ENCODE measurements at regions not wholly inside any gene's neighbourhood (a gene's known extent, or its start where the extent isn't known, plus 50 kb on each side); places are given as distances from the start of the nearest gene placed in this dataset.

- no peak overlapping the region for H3K4me3 ChIP-seq (ENCODE audit: control insufficient read depth, low read depth, low read length)
- no peak for DNase-seq (ENCODE audit: low read depth)
- no peak for TF ChIP-seq CTCF (IDR thresholded peaks at IDR 0.05; ENCODE audit: control insufficient read depth, insufficient read depth, low read depth, low read length, missing control alignments)
Observed at GRCh38 chr17:52297230-52298010, 138.9 kb upstream of the CA10 start.

GRCh38 chr17:52294301-52294700, 135.8 kb upstream of the CA10 start:
- no peak for TF ChIP-seq CTCF (IDR thresholded peaks at IDR 0.05; ENCODE audit: control insufficient read depth, insufficient read depth, low read depth, low read length, missing control alignments)
- H3K4me3 ChIP-seq (ENCODE audit: control insufficient read depth, low read depth, low read length): no peak overlapping the region
- DNase-seq (ENCODE audit: low read depth): no peak

GRCh38 chr17:52287611-52288010, 129.1 kb upstream of the CA10 start:
- no peak for TF ChIP-seq CTCF (IDR thresholded peaks at IDR 0.05; ENCODE audit: control insufficient read depth, insufficient read depth, low read depth, low read length, missing control alignments)
- no peak overlapping the region for H3K4me3 ChIP-seq (ENCODE audit: control insufficient read depth, low read depth, low read length)
- no peak for DNase-seq (ENCODE audit: low read depth)

DNA sequence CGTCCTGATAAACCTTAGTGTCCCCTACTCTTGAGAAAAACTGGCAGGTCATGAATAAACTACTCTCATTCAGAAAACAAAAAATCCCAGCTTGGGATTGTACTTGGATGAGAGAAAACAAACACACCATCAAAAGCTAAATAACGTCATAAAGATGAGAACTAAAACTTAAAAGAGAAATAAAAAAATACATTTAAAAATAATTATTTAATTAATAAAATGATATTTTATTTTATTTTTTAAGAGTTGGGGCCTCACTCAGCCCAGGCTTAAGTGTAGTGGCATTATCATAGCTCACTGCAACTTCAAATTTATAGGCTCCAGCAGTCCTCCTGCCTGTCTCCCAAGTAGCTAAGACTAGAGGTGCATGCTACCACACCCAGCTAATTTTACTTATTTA, 125.4 kb upstream of the CA10 start:
- DNase-seq (ENCODE audit: low read depth): no peak
- no peak overlapping the region for H3K4me3 ChIP-seq (ENCODE audit: control insufficient read depth, low read depth, low read length)
- TF ChIP-seq CTCF (IDR thresholded peaks at IDR 0.05; ENCODE audit: control insufficient read depth, insufficient read depth, low read depth, low read length, missing control alignments): no peak

DNA sequence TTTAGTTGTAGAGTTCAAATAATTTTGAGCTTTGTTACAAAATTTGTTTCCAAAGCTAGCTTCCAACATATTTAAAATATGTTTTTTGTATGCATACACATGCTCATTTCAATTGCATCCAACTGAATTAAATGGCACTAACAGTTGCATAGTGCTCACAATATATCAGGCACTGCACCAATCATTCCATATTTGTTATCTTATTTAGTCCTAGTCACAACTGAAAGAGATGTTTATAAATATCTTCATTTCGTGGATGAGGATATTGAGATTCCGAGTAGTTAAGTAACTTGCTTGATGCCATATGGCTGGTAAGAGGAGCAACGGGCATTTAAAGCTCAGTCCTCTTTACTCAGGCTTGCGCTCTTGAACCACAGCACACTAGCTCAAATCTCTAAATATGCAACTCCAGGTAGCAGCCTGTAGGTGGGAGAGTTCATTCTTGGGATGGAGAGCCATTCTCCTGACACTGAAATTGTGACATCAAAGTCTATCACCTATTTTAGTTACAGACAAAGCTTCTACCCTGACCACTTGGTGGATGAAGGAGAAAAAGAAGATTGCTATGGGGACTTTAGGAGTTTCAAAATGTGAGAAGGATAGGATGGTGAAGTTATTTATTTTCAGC, 118.0 kb upstream of the CA10 start:
- DNase-seq (ENCODE audit: low read depth): no peak
- no peak for TF ChIP-seq CTCF (IDR thresholded peaks at IDR 0.05; ENCODE audit: control insufficient read depth, insufficient read depth, low read depth, low read length, missing control alignments)

GRCh38 chr17:52271781-52272180, 113.3 kb upstream of the CA10 start:
- no peak for TF ChIP-seq CTCF (IDR thresholded peaks at IDR 0.05; ENCODE audit: control insufficient read depth, insufficient read depth, low read depth, low read length, missing control alignments)
- no peak overlapping the region for H3K4me3 ChIP-seq (ENCODE audit: control insufficient read depth, low read depth, low read length)
- DNase-seq (ENCODE audit: low read depth): no peak

More for the DNA sequence above, 118.0 kb upstream of the CA10 start:
- H3K4me3 ChIP-seq (ENCODE audit: control insufficient read depth, low read depth, low read length): no peak overlapping the region

Measured in AG09309 (cell line).